ENCODE measurements at regions not wholly inside any gene's neighbourhood (a gene's known extent, or its start where the extent isn't known, plus 50 kb on each side); places are given as distances from the start of the nearest gene placed in this dataset.

GRCh38 chr2:21371499-21372003 lies 247.8 kb downstream of the TDRD15 start:
- ChIA-PET POLR2A (no interaction called here), CTCF (no interaction called here)
- TF ChIP-seq ZNF704 (tag by site-specific recombination; IDR thresholded peaks at IDR 0.05) (no peak), ZNF366 (tag by site-specific recombination; conservative IDR thresholded peaks at IDR 0.05) (peak; percentile 64), ZNF2 (tag by site-specific recombination; IDR thresholded peaks at IDR 0.05) (no peak), ZNF416 (tag by site-specific recombination; IDR thresholded peaks at IDR 0.05) (no peak), GLIS2 (tag by site-specific recombination; IDR thresholded peaks at IDR 0.05) (no peak), ZNF560 (tag by site-specific recombination; IDR thresholded peaks at IDR 0.05; ENCODE audit: borderline replicate concordance) (no peak), ZNF677 (tag by site-specific recombination; IDR thresholded peaks at IDR 0.05) (no peak), PRDM1 (tag by site-specific recombination; IDR thresholded peaks at IDR 0.05) (peak; percentile 44; the same call in 1 of the 2 replicates)
- no peaks in the 10 kb centered on the region for H3K36me3 ChIP-seq (ENCODE audit: control insufficient read depth in 2 of 2, insufficient read depth in 1 of 2, low read length in 2 of 2)
- H3K9me3 ChIP-seq (ENCODE audit: control insufficient read depth, insufficient read depth, low read depth, low read length) = no peaks in the 10 kb centered on the region
- no peak overlapping the region for H3K4me3 ChIP-seq (ENCODE audit: low read depth, low read length)
- no peaks in the 10 kb centered on the region for H3K4me1 ChIP-seq (ENCODE audit: control insufficient read depth, insufficient read depth, low read length)
- H3K27ac ChIP-seq (ENCODE audit: extremely low read depth, low read depth, low read length) = no peak overlapping the region

- ChIA-PET CTCF (interaction anchor here (0.6 to 1.9 kb wide), 9 partner anchors 10 to 327 kb away, joined by 3 to 8 read pairs (median 3); no protein-coding TSS in a partner anchor), POLR2A (no interaction called here)
- TF ChIP-seq ZNF830 (tag by site-specific recombination; IDR thresholded peaks at IDR 0.05; ENCODE audit: low read depth) = no peak
- no peak for TF ChIP-seq ZNF837 (tag by site-specific recombination; IDR thresholded peaks at IDR 0.05)
- no peak for TF ChIP-seq ZNF391 (tag by site-specific recombination; IDR thresholded peaks at IDR 0.05; ENCODE audit: borderline replicate concordance, low read depth)
- no peak for TF ChIP-seq ZNF48 (tag by site-specific recombination; IDR thresholded peaks at IDR 0.05)
- no peak for TF ChIP-seq ZBTB17 (tag by site-specific recombination; IDR thresholded peaks at IDR 0.05)
- TF ChIP-seq ZBTB1 (tag by site-specific recombination; IDR thresholded peaks at IDR 0.05) = no peak
- no peak for TF ChIP-seq ZNF274 (IDR thresholded peaks at IDR 0.05; ENCODE audit: low read length)
- TF ChIP-seq ZNF274 (tag by site-specific recombination; IDR thresholded peaks at IDR 0.05; ENCODE audit: borderline replicate concordance) = no peak
- TF ChIP-seq ZSCAN5A (tag by site-specific recombination; IDR thresholded peaks at IDR 0.05) = no peak
- no peak for TF ChIP-seq ZNF132 (tag by site-specific recombination; IDR thresholded peaks at IDR 0.05; ENCODE audit: borderline replicate concordance)
- TF ChIP-seq REST (tag by site-specific recombination; IDR thresholded peaks at IDR 0.05) = no peak
- no peak for TF ChIP-seq ZNF335 (tag by site-specific recombination; conservative IDR thresholded peaks at IDR 0.05)
- TF ChIP-seq ZBTB7A (tag by site-specific recombination; IDR thresholded peaks at IDR 0.05; ENCODE audit: low read depth) = no peak
- no peak for TF ChIP-seq ZNF394 (tag by site-specific recombination; IDR thresholded peaks at IDR 0.05; ENCODE audit: borderline replicate concordance)
- no peak for TF ChIP-seq ZNF324 (tag by site-specific recombination; IDR thresholded peaks at IDR 0.05)
- TF ChIP-seq ZNF10 (tag by site-specific recombination; IDR thresholded peaks at IDR 0.05) = no peak
- TF ChIP-seq HOXC10 (CRISPR knock-in tag; IDR thresholded peaks at IDR 0.05) = no peak
- Histone ChIP-seq H3K36me3 (ENCODE audit: control insufficient read depth in 2 of 2, insufficient read depth in 1 of 2, low read length in 2 of 2) (no peaks in the 10 kb centered on the region), H3K27ac (ENCODE audit: extremely low read depth, low read depth, low read length) (no peak overlapping the region), H3K9me3 (ENCODE audit: control insufficient read depth, insufficient read depth, low read depth, low read length) (no peaks in the 10 kb centered on the region), H3K4me1 (ENCODE audit: control insufficient read depth, insufficient read depth, low read length) (no peaks in the 10 kb centered on the region), H3K4me3 (ENCODE audit: low read depth, low read length) (no peak overlapping the region)
Measured at GRCh38 chr2:21372654-21373053, 248.9 kb downstream of the TDRD15 start.

All from HEK293 (cell line).